ENCODE measurements at regions not wholly inside any gene's neighbourhood (a gene's known extent, or its start where the extent isn't known, plus 50 kb on each side); places are given as distances from the start of the nearest gene placed in this dataset.

GRCh38 chr18:71036783-71037182, 747.9 kb downstream of the SOCS6 start:
- TF ChIP-seq CTCF (conservative IDR thresholded peaks at IDR 0.05 in 1 of 2, IDR thresholded peaks at IDR 0.05 in 1 of 2; ENCODE audit: extremely low read depth in 1 of 2, insufficient read depth in 1 of 2, low read depth in 1 of 2, low read length in 2 of 2) (no peak), EZH2 (IDR thresholded peaks at IDR 0.05; ENCODE audit: borderline replicate concordance, low read length) (no peak)

Measured in mammary epithelial cell (primary cell).